B cell (primary cell): ENCODE measurements at regions not wholly inside any gene's neighbourhood (a gene's known extent, or its start where the extent isn't known, plus 50 kb on each side); places are given as distances from the start of the nearest gene placed in this dataset.
"Not testable (repeated sequence)": the region's sequence is repeated elsewhere in the genome, so short reads cannot be mapped to it uniquely, and the experiment has no call there.

ENCODE experiments used
- ATAC-seq: fragments of 200-7000 bp; cut with Tn5 transposase; one replicate; pipeline ENCODE4 v1.10.0; 2021; ENCODE audit warnings: low read depth, mild to moderate bottlenecking, moderate number of reproducible peaks, moderate library complexity
- CTCF ChIA-PET: fragments of 350-600 bp; sonication (Branson Sonifier 250); formaldehyde crosslinking; loops from one replicate; lab custom pipeline; 2021; ENCODE audit warnings: antibody characterized with exemption, inconsistent platforms; lab: Charles Lee
- POLR2A ChIA-PET: fragments of 350-600 bp; sonication (Branson Sonifier 250); formaldehyde crosslinking; loops from one replicate; lab custom pipeline; 2021; ENCODE audit warnings: antibody characterized with exemption; lab: Charles Lee
- DNase-seq: peaks from one replicate; pipeline ENCODE4 v3.0.0; 2013
- H2AFZ ChIP-seq: 2 replicates; pipeline ENCODE4 v1.6.1; 2012; ENCODE audit warnings: mild to moderate bottlenecking, low read depth, low read length; ENCODE audit not compliant: insufficient read depth, poor library complexity, severe bottlenecking
- H3K27ac ChIP-seq, 2 donors: 1 replicate in 1 of 2; 2 replicates in 1 of 2; pipeline ENCODE4 v1.5.1; 2012 to 2013; ENCODE audit warnings: low read length in 2 of 2, mild to moderate bottlenecking in 2 of 2, moderate library complexity in 1 of 2
- H3K27me3 ChIP-seq, 4 experiments: fragments of 200-600 bp in 1 of 4; sonication (generic) in 1 of 4; replicated peaks in 1 of 4; 1 replicate in 2 of 4; 2 replicates in 2 of 4; pipeline versions ENCODE4 v1.6.1 to v1.7.0; 2013 to 2016; ENCODE audit warnings: low read length in 3 of 4, mild to moderate bottlenecking in 2 of 4, mixed read lengths in 1 of 4, moderate library complexity in 1 of 4; ENCODE audit not compliant: insufficient read depth in 4 of 4, control insufficient read depth in 3 of 4; ENCODE audit errors: control extremely low read depth in 1 of 4
- H3K36me3 ChIP-seq, 2 experiments: replicated peaks in 1 of 2; 1 replicate in 1 of 2; 2 replicates in 1 of 2; pipeline versions ENCODE4 v1.6.1 to v1.7.1; 2013; ENCODE audit warnings: low read length in 1 of 2; ENCODE audit not compliant: insufficient read depth in 2 of 2, control insufficient read depth in 1 of 2; ENCODE audit errors: control extremely low read depth in 1 of 2, extremely low read depth in 1 of 2
- H3K4me1 ChIP-seq, 2 donors: fragments of 200-600 bp in 1 of 2; sonication (generic) in 1 of 2; 1 replicate in 1 of 2; 2 replicates in 1 of 2; pipeline versions ENCODE4 v1.5.1 to v1.6.1; 2013 to 2017; ENCODE audit warnings: low read length in 2 of 2; ENCODE audit not compliant: control insufficient read depth in 2 of 2, insufficient read depth in 2 of 2
- H3K4me2 ChIP-seq: replicated peaks from 2 replicates; pipeline ENCODE3; 2012; ENCODE audit warnings: mild to moderate bottlenecking, low read depth, low read length; ENCODE audit not compliant: poor library complexity, severe bottlenecking
- H3K4me3 ChIP-seq, 5 experiments: fragments of 200-600 bp in 1 of 5; sonication (generic) in 1 of 5; 1 replicate in 3 of 5; 2 replicates in 2 of 5; pipeline versions ENCODE4 v1.5.1 to v1.7.0; 2011 to 2016; ENCODE audit warnings: low read length in 4 of 5, mild to moderate bottlenecking in 4 of 5, low read depth in 2 of 5, control low read depth in 1 of 5, moderate library complexity in 1 of 5; ENCODE audit not compliant: insufficient read depth in 1 of 5; ENCODE audit errors: control extremely low read depth in 1 of 5, extremely low read depth in 1 of 5
- H3K79me2 ChIP-seq: fragments of 200-600 bp; sonication (generic); one replicate; pipeline ENCODE4 v1.6.0; 2016; ENCODE audit warnings: low read length; ENCODE audit not compliant: control insufficient read depth, insufficient read depth
- H3K9ac ChIP-seq: fragments of 200-600 bp; sonication (generic); 2 replicates; pipeline ENCODE4 v1.6.1; 2017; ENCODE audit warnings: mild to moderate bottlenecking, low read length, moderate library complexity
- H3K9me3 ChIP-seq, 3 donors: one replicate each; pipeline versions ENCODE4 v1.6.1 to v1.7.1; 2013; ENCODE audit warnings: low read length in 2 of 3; ENCODE audit not compliant: control insufficient read depth in 2 of 3, insufficient read depth in 1 of 3; ENCODE audit errors: control extremely low read depth in 1 of 3
- H4K20me1 ChIP-seq: 2 replicates; pipeline ENCODE4 v1.6.0; 2012; ENCODE audit warnings: mild to moderate bottlenecking, low read length; ENCODE audit not compliant: insufficient read depth, control insufficient read depth, poor library complexity, severe bottlenecking
- H3K27ac Mint-ChIP-seq: one replicate; pipeline ENCODE4 v1.8.0; 2021; ENCODE audit warnings: mixed read lengths
- H3K27me3 Mint-ChIP-seq: one replicate; pipeline ENCODE4 v1.8.0; 2021; ENCODE audit warnings: mixed read lengths
- H3K4me1 Mint-ChIP-seq: one replicate; pipeline ENCODE4 v1.8.0; 2021; ENCODE audit warnings: mixed read lengths
- H3K4me3 Mint-ChIP-seq: one replicate; pipeline ENCODE4 v1.8.0; 2021; ENCODE audit warnings: mixed read lengths
- H3K9me3 Mint-ChIP-seq: one replicate; pipeline ENCODE4 v1.8.0; 2022; ENCODE audit warnings: mixed read lengths; ENCODE audit not compliant: insufficient read depth
- EZH2 ChIP-seq: IDR thresholded peaks from 2 replicates; pipeline ENCODE4 v1.6.1; 2012; ENCODE audit warnings: borderline replicate concordance, low read depth, mild to moderate bottlenecking, moderate library complexity, low read length; ENCODE audit not compliant: insufficient read depth, poor library complexity, severe bottlenecking
- WGBS: methylation state at CpG from one replicate; pipeline ENCODE4 v1.1.5; 2013; ENCODE audit warnings: missing lambda C conversion rate; ENCODE audit not compliant: insufficient coverage; 5-methylcytosine and 5-hydroxymethylcytosine counted together
- intact Hi-C: fragments of 100-400 bp; cut with micrococcal nuclease; formaldehyde crosslinking; loops from one replicate; pipeline ENCODE4 v1.10.0; 2022
- TF ChIP-seq, protein P1 (sequence below): fragments of 200-600 bp; IDR thresholded peaks from one replicate; pipeline ENCODE4 v1.8.0; 2022; ENCODE audit warnings: antibody characterized with exemption, mild to moderate bottlenecking

GRCh38 chr3:161673866-161674265 is 177.3 kb downstream of the OTOL1 start:
- no peaks in the 10 kb centered on the region for H3K4me1 ChIP-seq
- ATAC-seq, result no peak
- no peaks in the 10 kb centered on the region for H3K27me3 ChIP-seq
- no peaks in the 10 kb centered on the region for H3K36me3 ChIP-seq
- no peak overlapping the region for H3K27ac Mint-ChIP-seq
- H3K9me3 ChIP-seq, result peaks cover 0 to 12% (median 0%) of the 10 kb centered on the region in 3 donors
- no peak overlapping the region for H3K4me3 ChIP-seq
- no peak overlapping the region for H3K27ac ChIP-seq
- ChIA-PET CTCF (no interaction called here), POLR2A (no interaction called here)
- TF ChIP-seq EZH2, result no peak
- TF ChIP-seq, protein P1, sequence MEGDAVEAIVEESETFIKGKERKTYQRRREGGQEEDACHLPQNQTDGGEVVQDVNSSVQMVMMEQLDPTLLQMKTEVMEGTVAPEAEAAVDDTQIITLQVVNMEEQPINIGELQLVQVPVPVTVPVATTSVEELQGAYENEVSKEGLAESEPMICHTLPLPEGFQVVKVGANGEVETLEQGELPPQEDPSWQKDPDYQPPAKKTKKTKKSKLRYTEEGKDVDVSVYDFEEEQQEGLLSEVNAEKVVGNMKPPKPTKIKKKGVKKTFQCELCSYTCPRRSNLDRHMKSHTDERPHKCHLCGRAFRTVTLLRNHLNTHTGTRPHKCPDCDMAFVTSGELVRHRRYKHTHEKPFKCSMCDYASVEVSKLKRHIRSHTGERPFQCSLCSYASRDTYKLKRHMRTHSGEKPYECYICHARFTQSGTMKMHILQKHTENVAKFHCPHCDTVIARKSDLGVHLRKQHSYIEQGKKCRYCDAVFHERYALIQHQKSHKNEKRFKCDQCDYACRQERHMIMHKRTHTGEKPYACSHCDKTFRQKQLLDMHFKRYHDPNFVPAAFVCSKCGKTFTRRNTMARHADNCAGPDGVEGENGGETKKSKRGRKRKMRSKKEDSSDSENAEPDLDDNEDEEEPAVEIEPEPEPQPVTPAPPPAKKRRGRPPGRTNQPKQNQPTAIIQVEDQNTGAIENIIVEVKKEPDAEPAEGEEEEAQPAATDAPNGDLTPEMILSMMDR, result no peak
- H3K4me2 ChIP-seq, result no peak overlapping the region
- no peak overlapping the region for H2AFZ ChIP-seq
- no peaks in the 10 kb centered on the region for H3K27me3 Mint-ChIP-seq
- H4K20me1 ChIP-seq, result no peaks in the 10 kb centered on the region
- no peak for DNase-seq
- no peaks in the 10 kb centered on the region for H3K79me2 ChIP-seq
- no peaks in the 10 kb centered on the region for H3K4me1 Mint-ChIP-seq
- no CpG with 5 or more reads among the region's 1 CpG for WGBS
- intact Hi-C loops, result no loop called here
- no peak overlapping the region for H3K9ac ChIP-seq
- H3K4me3 Mint-ChIP-seq, result no peak overlapping the region
- peaks cover 3% of the 10 kb centered on the region for H3K9me3 Mint-ChIP-seq

DNA sequence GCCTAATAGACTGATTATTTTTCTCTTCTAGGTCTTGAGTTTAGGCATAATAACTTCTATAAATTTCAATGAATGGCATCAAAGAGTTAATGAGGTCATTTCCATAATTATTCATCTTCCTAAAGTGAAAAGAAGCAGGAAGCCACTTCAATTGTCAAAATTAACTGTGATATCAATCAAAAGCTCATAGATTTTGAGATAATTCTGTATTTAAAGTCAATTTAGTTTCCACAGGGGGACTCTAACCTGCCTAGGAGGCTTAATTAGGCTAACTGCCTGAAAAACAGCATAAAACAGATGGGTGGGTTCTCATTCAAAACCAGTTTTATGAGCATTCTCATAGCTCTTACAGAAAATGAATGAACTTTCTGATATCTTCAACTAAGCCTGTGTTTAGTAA is 177.8 kb downstream of the OTOL1 start:
- no peak overlapping the region for H3K9ac ChIP-seq
- H3K4me3 ChIP-seq, result no peak overlapping the region
- no peak overlapping the region for H3K4me2 ChIP-seq
- Mint-ChIP-seq H3K9me3 (peaks cover 3% of the 10 kb centered on the region), H3K4me3 (no peak overlapping the region), H3K27me3 (no peaks in the 10 kb centered on the region), H3K4me1 (no peaks in the 10 kb centered on the region), H3K27ac (no peak overlapping the region)
- H2AFZ ChIP-seq, result no peak overlapping the region
- no peak for TF ChIP-seq EZH2
- TF ChIP-seq, protein P1, result no peak
- ChIA-PET POLR2A (no interaction called here), CTCF (no interaction called here)
- H3K9me3 ChIP-seq, result peaks cover 0 to 12% (median 0%) of the 10 kb centered on the region in 3 donors
- no peaks in the 10 kb centered on the region for H3K36me3 ChIP-seq
- H4K20me1 ChIP-seq, result no peaks in the 10 kb centered on the region
- H3K27ac ChIP-seq, result no peak overlapping the region
- intact Hi-C loops, result no loop called here
- no peaks in the 10 kb centered on the region for H3K27me3 ChIP-seq
- no peaks in the 10 kb centered on the region for H3K79me2 ChIP-seq
- DNase-seq (no peak), ATAC-seq (no peak)
- H3K4me1 ChIP-seq, result no peaks in the 10 kb centered on the region

DNA sequence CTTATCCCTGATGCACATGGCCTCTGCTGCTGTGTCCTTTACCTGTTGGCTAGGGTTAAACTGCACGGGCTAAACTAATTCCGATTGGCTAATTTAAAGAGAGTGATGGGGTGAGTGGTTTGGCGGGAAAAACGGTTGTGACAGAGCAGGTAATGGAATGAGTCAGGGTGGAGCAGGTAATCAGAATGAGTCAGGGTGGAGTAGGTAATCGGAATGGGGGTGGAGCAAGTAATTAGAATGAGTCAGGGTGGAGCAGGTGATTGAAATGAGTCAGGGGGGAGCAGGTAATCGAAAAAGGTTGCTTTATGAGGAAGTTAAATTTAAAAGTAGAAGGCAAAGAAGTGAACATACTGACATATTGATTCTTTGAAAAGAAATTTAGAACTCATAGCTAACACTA is 185.2 kb downstream of the OTOL1 start:
- intact Hi-C loops, H3K4me2 ChIP-seq, H3K4me1 Mint-ChIP-seq, H3K27me3 Mint-ChIP-seq, H3K79me2 ChIP-seq, H3K4me3 ChIP-seq, H3K27ac Mint-ChIP-seq, CTCF ChIA-PET, H4K20me1 ChIP-seq, H3K9me3 ChIP-seq, DNase-seq, H3K4me1 ChIP-seq, H2AFZ ChIP-seq, H3K9ac ChIP-seq, H3K9me3 Mint-ChIP-seq, H3K4me3 Mint-ChIP-seq, ATAC-seq, H3K36me3 ChIP-seq, POLR2A ChIA-PET, H3K27me3 ChIP-seq, H3K27ac ChIP-seq: not testable (repeated sequence)
- 94% methylated on average over 5 of the region's 6 CpGs for WGBS
